GM12873 (cell line): ENCODE measurements at regions not wholly inside any gene's neighbourhood (a gene's known extent, or its start where the extent isn't known, plus 50 kb on each side); places are given as distances from the start of the nearest gene placed in this dataset.

ENCODE experiments used
- TF ChIP-seq, protein P1 (sequence below): IDR thresholded peaks from 2 replicates; pipeline ENCODE4 v1.5.1; 2012; ENCODE audit warnings: low read depth, mild to moderate bottlenecking, moderate library complexity, low read length, control low read depth; ENCODE audit not compliant: insufficient read depth; ENCODE audit errors: missing control alignments

DNA sequence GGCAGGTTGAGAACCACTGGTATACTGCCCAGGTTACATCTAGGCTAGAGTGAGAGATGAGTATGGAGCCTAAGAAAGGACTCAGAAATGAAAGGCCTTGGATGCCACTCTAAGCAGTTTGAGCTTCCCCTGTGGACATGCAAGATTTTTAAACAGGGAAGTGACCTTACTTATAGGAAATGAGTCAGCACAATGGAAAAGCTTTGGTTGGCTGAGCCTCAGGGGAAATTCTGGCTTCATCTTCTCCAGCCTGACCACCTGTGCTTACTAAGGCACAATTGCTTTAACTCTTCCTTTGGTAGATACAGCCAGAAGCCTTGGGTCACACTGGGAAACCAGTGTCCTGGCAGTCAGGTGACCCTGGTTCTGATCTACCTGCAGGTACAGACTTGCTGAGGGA is 380.2 kb upstream of the ZNF462 start:
- TF ChIP-seq, protein P1, sequence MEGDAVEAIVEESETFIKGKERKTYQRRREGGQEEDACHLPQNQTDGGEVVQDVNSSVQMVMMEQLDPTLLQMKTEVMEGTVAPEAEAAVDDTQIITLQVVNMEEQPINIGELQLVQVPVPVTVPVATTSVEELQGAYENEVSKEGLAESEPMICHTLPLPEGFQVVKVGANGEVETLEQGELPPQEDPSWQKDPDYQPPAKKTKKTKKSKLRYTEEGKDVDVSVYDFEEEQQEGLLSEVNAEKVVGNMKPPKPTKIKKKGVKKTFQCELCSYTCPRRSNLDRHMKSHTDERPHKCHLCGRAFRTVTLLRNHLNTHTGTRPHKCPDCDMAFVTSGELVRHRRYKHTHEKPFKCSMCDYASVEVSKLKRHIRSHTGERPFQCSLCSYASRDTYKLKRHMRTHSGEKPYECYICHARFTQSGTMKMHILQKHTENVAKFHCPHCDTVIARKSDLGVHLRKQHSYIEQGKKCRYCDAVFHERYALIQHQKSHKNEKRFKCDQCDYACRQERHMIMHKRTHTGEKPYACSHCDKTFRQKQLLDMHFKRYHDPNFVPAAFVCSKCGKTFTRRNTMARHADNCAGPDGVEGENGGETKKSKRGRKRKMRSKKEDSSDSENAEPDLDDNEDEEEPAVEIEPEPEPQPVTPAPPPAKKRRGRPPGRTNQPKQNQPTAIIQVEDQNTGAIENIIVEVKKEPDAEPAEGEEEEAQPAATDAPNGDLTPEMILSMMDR, result no peak

- TF ChIP-seq, protein P1, result no peak
These were observed 376.3 kb upstream of the ZNF462 start for GRCh38 chr9:106486685-106487084.

GRCh38 chr9:106487266-106487665 is 375.7 kb upstream of the ZNF462 start:
- TF ChIP-seq, protein P1, result no peak

DNA sequence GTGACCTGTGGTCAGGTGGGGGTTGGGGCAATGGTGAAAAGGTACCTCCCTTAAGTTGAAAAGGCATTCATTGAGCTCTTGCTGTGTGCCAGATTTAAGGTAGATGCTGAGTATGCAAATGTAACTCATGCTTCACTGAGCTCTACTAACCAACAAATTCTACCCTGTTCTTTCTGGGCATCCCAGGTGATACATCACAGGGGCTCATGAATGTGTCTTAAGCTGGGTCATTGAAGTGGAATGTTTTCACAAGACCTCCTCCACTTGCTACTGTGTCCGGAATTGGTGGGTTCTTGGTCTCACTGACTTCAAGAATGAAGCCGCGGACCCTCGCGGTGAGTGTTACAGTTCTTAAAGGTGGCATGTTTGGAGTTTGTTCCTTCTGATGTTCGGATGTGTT is 362.8 kb upstream of the ZNF462 start:
- TF ChIP-seq, protein P1, result no peak

DNA sequence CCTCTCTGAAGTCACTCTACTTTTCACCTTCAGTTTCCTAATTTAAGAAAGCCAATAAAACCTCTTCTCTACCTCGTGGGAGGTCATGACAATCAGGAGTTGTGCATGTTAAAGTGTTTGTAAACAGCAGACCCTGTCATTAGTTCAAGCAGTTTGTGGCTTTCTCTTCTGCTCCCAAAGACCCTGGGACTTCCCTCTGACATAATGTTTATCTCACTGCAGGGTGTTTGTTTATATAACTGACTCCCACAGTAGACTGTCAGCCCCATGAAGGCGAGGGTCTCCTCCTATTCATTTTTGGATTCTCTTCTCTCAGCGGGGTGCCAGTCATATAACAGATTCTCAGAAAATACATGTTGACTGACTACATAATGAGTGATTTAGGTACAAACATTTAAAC is 360.0 kb upstream of the ZNF462 start:
- TF ChIP-seq, protein P1, result no peak

DNA sequence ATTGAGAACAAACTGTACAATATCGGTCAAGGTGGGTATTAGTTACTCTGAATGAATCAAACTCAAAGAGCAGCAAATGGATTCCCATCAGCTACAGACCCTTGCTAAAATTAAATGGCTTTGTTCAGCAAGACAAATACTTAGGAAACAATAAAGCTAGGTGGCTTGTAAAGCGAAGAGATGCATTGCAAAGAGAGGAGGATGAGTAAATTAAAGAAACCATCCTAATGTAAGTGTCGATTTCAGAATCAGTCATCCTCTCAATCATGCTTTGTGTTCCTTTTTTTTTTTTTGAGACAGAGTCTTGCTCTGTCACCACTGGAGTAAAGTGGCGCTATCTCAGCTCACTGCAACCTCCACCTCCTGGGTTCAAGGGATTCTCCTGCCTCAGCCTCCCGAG is 359.2 kb upstream of the ZNF462 start:
- TF ChIP-seq, protein P1, result peak; percentile 16

GRCh38 chr9:106526716-106527204 is 336.2 kb upstream of the ZNF462 start:
- TF ChIP-seq, protein P1, result no peak

DNA sequence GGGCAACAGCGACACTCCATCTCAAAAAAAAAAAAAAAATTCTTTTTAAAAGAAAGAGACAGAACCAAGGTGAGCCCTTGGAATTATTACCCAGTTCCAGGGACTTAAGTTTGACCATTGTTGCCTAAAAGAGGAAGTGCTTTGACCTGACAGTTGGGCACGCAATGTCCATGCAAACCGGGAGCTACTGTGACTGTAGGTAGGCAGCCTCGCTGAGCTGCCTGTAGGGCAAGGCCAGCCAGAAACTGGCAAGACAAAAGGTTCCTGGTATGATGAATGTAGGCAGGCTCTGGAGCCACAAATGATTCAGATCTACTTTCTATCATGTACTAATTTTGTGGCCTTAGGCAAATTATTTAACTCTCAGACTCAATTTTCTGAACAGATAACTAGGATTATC is 334.8 kb upstream of the ZNF462 start:
- TF ChIP-seq, protein P1, result no peak
